ENCODE measurements at regions not wholly inside any gene's neighbourhood (a gene's known extent, or its start where the extent isn't known, plus 50 kb on each side); places are given as distances from the start of the nearest gene placed in this dataset.

- TF ChIP-seq, protein P1, sequence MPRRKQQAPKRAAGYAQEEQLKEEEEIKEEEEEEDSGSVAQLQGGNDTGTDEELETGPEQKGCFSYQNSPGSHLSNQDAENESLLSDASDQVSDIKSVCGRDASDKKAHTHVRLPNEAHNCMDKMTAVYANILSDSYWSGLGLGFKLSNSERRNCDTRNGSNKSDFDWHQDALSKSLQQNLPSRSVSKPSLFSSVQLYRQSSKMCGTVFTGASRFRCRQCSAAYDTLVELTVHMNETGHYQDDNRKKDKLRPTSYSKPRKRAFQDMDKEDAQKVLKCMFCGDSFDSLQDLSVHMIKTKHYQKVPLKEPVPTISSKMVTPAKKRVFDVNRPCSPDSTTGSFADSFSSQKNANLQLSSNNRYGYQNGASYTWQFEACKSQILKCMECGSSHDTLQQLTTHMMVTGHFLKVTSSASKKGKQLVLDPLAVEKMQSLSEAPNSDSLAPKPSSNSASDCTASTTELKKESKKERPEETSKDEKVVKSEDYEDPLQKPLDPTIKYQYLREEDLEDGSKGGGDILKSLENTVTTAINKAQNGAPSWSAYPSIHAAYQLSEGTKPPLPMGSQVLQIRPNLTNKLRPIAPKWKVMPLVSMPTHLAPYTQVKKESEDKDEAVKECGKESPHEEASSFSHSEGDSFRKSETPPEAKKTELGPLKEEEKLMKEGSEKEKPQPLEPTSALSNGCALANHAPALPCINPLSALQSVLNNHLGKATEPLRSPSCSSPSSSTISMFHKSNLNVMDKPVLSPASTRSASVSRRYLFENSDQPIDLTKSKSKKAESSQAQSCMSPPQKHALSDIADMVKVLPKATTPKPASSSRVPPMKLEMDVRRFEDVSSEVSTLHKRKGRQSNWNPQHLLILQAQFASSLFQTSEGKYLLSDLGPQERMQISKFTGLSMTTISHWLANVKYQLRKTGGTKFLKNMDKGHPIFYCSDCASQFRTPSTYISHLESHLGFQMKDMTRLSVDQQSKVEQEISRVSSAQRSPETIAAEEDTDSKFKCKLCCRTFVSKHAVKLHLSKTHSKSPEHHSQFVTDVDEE (CRISPR knock-in tag; IDR thresholded peaks at IDR 0.05): no peak
- no peak for TF ChIP-seq ISL1 (CRISPR knock-in tag; IDR thresholded peaks at IDR 0.05)
- no peak for TF ChIP-seq TCF4 (CRISPR knock-in tag; IDR thresholded peaks at IDR 0.05; ENCODE audit: borderline replicate concordance)
- TF ChIP-seq OSR1 (CRISPR knock-in tag; IDR thresholded peaks at IDR 0.05): no peak
These were observed 523.7 kb upstream of the TGFBR2 start (continued) for GRCh38 chr3:30082652-30083051.

GRCh38 chr3:30083315-30083714, 523.1 kb upstream of the TGFBR2 start:
- TF ChIP-seq OSR1 (CRISPR knock-in tag; IDR thresholded peaks at IDR 0.05): no peak
- TF ChIP-seq ZNF70 (CRISPR knock-in tag; IDR thresholded peaks at IDR 0.05): no peak
- TF ChIP-seq, protein P2, sequence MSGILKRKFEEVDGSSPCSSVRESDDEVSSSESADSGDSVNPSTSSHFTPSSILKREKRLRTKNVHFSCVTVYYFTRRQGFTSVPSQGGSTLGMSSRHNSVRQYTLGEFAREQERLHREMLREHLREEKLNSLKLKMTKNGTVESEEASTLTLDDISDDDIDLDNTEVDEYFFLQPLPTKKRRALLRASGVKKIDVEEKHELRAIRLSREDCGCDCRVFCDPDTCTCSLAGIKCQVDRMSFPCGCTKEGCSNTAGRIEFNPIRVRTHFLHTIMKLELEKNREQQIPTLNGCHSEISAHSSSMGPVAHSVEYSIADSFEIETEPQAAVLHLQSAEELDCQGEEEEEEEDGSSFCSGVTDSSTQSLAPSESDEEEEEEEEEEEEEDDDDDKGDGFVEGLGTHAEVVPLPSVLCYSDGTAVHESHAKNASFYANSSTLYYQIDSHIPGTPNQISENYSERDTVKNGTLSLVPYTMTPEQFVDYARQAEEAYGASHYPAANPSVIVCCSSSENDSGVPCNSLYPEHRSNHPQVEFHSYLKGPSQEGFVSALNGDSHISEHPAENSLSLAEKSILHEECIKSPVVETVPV (CRISPR knock-in tag; IDR thresholded peaks at IDR 0.05): no peak
- no peak for TF ChIP-seq SNAI2 (CRISPR knock-in tag; IDR thresholded peaks at IDR 0.05)
- TF ChIP-seq GLIS3 (CRISPR knock-in tag; IDR thresholded peaks at IDR 0.05): no peak
- TF ChIP-seq, protein P1 (CRISPR knock-in tag; IDR thresholded peaks at IDR 0.05): no peak
- TF ChIP-seq, protein P3, sequence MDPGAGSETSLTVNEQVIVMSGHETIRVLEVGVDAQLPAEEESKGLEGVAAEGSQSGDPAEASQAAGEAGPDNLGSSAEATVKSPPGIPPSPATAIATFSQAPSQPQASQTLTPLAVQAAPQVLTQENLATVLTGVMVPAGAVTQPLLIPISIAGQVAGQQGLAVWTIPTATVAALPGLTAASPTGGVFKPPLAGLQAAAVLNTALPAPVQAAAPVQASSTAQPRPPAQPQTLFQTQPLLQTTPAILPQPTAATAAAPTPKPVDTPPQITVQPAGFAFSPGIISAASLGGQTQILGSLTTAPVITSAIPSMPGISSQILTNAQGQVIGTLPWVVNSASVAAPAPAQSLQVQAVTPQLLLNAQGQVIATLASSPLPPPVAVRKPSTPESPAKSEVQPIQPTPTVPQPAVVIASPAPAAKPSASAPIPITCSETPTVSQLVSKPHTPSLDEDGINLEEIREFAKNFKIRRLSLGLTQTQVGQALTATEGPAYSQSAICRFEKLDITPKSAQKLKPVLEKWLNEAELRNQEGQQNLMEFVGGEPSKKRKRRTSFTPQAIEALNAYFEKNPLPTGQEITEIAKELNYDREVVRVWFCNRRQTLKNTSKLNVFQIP (CRISPR knock-in tag; IDR thresholded peaks at IDR 0.05; ENCODE audit: borderline replicate concordance, low read depth): no peak
- no peak for TF ChIP-seq CSDC2 (CRISPR knock-in tag; IDR thresholded peaks at IDR 0.05)
- TF ChIP-seq ESRRG (CRISPR knock-in tag; IDR thresholded peaks at IDR 0.05): no peak
- no peak for TF ChIP-seq TOX (CRISPR knock-in tag; IDR thresholded peaks at IDR 0.05; ENCODE audit: borderline replicate concordance)
- TF ChIP-seq TCF4 (CRISPR knock-in tag; IDR thresholded peaks at IDR 0.05; ENCODE audit: borderline replicate concordance): no peak
- no peak for TF ChIP-seq ZNF565 (CRISPR knock-in tag; conservative IDR thresholded peaks at IDR 0.05; ENCODE audit: low read depth)
- no peak for TF ChIP-seq PPARA (CRISPR knock-in tag; IDR thresholded peaks at IDR 0.05; ENCODE audit: borderline replicate concordance)
- no peak for TF ChIP-seq ZFP3 (CRISPR knock-in tag; IDR thresholded peaks at IDR 0.05)
- TF ChIP-seq, protein P4, sequence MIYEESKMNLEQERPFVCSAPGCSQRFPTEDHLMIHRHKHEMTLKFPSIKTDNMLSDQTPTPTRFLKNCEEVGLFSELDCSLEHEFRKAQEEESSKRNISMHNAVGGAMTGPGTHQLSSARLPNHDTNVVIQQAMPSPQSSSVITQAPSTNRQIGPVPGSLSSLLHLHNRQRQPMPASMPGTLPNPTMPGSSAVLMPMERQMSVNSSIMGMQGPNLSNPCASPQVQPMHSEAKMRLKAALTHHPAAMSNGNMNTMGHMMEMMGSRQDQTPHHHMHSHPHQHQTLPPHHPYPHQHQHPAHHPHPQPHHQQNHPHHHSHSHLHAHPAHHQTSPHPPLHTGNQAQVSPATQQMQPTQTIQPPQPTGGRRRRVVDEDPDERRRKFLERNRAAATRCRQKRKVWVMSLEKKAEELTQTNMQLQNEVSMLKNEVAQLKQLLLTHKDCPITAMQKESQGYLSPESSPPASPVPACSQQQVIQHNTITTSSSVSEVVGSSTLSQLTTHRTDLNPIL (CRISPR knock-in tag; IDR thresholded peaks at IDR 0.05; ENCODE audit: low read depth): no peak
- no peak for ATAC-seq

DNA sequence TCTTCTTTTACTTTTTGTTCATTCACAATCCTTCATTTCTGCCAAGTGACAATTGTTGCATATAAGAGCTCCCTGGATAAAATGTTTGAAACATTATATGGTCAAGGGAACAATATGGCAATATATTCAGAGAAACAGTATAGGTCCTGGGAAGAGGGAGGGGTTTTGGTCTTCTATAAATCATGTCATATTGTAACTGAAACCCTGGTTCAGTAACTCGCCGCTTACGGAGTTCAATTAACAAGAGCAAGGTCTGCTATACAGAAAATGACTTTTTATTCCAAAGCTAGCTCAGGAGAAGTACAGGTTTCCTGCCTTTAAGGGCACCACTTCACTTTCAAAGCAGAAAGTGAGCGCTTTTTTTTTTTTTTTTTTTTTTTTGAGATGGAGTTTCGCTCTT, 522.1 kb upstream of the TGFBR2 start:
- no peak for ATAC-seq
- TF ChIP-seq ISL1 (CRISPR knock-in tag; IDR thresholded peaks at IDR 0.05): no peak
- TF ChIP-seq BACH2 (CRISPR knock-in tag; IDR thresholded peaks at IDR 0.05; ENCODE audit: borderline replicate concordance): no peak
- TF ChIP-seq, protein P1 (CRISPR knock-in tag; IDR thresholded peaks at IDR 0.05): no peak
- TF ChIP-seq, protein P5, sequence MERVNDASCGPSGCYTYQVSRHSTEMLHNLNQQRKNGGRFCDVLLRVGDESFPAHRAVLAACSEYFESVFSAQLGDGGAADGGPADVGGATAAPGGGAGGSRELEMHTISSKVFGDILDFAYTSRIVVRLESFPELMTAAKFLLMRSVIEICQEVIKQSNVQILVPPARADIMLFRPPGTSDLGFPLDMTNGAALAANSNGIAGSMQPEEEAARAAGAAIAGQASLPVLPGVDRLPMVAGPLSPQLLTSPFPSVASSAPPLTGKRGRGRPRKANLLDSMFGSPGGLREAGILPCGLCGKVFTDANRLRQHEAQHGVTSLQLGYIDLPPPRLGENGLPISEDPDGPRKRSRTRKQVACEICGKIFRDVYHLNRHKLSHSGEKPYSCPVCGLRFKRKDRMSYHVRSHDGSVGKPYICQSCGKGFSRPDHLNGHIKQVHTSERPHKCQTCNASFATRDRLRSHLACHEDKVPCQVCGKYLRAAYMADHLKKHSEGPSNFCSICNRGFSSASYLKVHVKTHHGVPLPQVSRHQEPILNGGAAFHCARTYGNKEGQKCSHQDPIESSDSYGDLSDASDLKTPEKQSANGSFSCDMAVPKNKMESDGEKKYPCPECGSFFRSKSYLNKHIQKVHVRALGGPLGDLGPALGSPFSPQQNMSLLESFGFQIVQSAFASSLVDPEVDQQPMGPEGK (CRISPR knock-in tag; IDR thresholded peaks at IDR 0.05; ENCODE audit: borderline replicate concordance): no peak
- TF ChIP-seq, protein P2 (CRISPR knock-in tag; IDR thresholded peaks at IDR 0.05): no peak
- no peak for TF ChIP-seq RARB (CRISPR knock-in tag; IDR thresholded peaks at IDR 0.05)
- no peak for TF ChIP-seq ZFP3 (CRISPR knock-in tag; IDR thresholded peaks at IDR 0.05)
- TF ChIP-seq ZNF70 (CRISPR knock-in tag; IDR thresholded peaks at IDR 0.05): no peak
- TF ChIP-seq GLIS3 (CRISPR knock-in tag; IDR thresholded peaks at IDR 0.05): no peak
- TF ChIP-seq PPARA (CRISPR knock-in tag; IDR thresholded peaks at IDR 0.05; ENCODE audit: borderline replicate concordance): no peak
- no peak for TF ChIP-seq ZFP30 (CRISPR knock-in tag; IDR thresholded peaks at IDR 0.05)
- TF ChIP-seq TCF4 (CRISPR knock-in tag; IDR thresholded peaks at IDR 0.05; ENCODE audit: borderline replicate concordance): no peak
- TF ChIP-seq ZC3H10 (CRISPR knock-in tag; IDR thresholded peaks at IDR 0.05): no peak

Measured in SK-N-SH treated with all-trans-retinoic acid at 6 μM for 48 hours (cell line).